DOHH2 (cell line): ENCODE measurements at regions not wholly inside any gene's neighbourhood (a gene's known extent, or its start where the extent isn't known, plus 50 kb on each side); places are given as distances from the start of the nearest gene placed in this dataset.

ENCODE experiments used
- H3F3A ChIP-seq: fragments of 200-600 bp; sonication (generic), shearing (Covaris generic); 2 replicates; pipeline ENCODE4 v1.6.0; 2016; ENCODE audit warnings: antibody characterized with exemption, mild to moderate bottlenecking; ENCODE audit not compliant: control insufficient read depth, insufficient read depth
- H3K27ac ChIP-seq: fragments of 200-600 bp; sonication (generic); 2 replicates; pipeline ENCODE4 v1.5.1; 2014; ENCODE audit warnings: low read depth, mild to moderate bottlenecking, low read length, moderate library complexity
- H3K27me3 ChIP-seq: fragments of 200-600 bp; sonication (generic); 2 replicates; pipeline ENCODE4 v1.6.1; 2014; ENCODE audit warnings: mild to moderate bottlenecking, low read length, mixed read lengths; ENCODE audit not compliant: control insufficient read depth
- H3K36me3 ChIP-seq: fragments of 200-600 bp; sonication (generic); 2 replicates; pipeline ENCODE4 v1.6.1; 2014; ENCODE audit warnings: mild to moderate bottlenecking, low read length, moderate library complexity, mixed read lengths; ENCODE audit not compliant: control insufficient read depth
- H3K4me1 ChIP-seq: fragments of 200-600 bp; sonication (generic); 2 replicates; pipeline ENCODE4 v1.6.1; 2014; ENCODE audit warnings: mild to moderate bottlenecking, low read length, mixed read lengths; ENCODE audit not compliant: control insufficient read depth
- H3K4me2 ChIP-seq: fragments of 200-600 bp; sonication (generic); 2 replicates; pipeline ENCODE4 v1.6.0; 2014; ENCODE audit warnings: mild to moderate bottlenecking, low read length, moderate library complexity
- H3K4me3 ChIP-seq: fragments of 200-600 bp; sonication (generic); 2 replicates; pipeline ENCODE4 v1.5.1; 2014; ENCODE audit warnings: mild to moderate bottlenecking, low read length, mixed read lengths
- H3K79me2 ChIP-seq: fragments of 200-600 bp; sonication (generic); 2 replicates; pipeline ENCODE4 v1.6.1; 2014; ENCODE audit warnings: mild to moderate bottlenecking, low read length, mixed read lengths; ENCODE audit not compliant: control insufficient read depth
- H3K9me2 ChIP-seq: fragments of 200-600 bp; sonication (generic); replicated peaks from 2 replicates; pipeline ENCODE4 v1.6.1; 2014; ENCODE audit warnings: mild to moderate bottlenecking, low read length, mixed read lengths; ENCODE audit not compliant: control insufficient read depth
- H3K9me3 ChIP-seq: fragments of 200-600 bp; sonication (generic); 2 replicates; pipeline ENCODE4 v1.6.1; 2014; ENCODE audit warnings: antibody characterized with exemption, low read length, mixed read lengths; ENCODE audit not compliant: control insufficient read depth, insufficient read depth
- H4K20me1 ChIP-seq: fragments of 200-600 bp; sonication (generic); 2 replicates; pipeline ENCODE4 v1.6.0; 2014; ENCODE audit warnings: low read depth, mild to moderate bottlenecking, antibody characterized with exemption, low read length, moderate library complexity; ENCODE audit not compliant: control insufficient read depth, insufficient read depth
- EZH2phosphoT487 ChIP-seq: fragments of 200-600 bp; sonication (generic); IDR thresholded peaks from 2 replicates; pipeline ENCODE4 v1.6.1; 2017; ENCODE audit warnings: borderline replicate concordance, mild to moderate bottlenecking, antibody characterized with exemption, low read length, moderate library complexity, mixed read lengths
- TF ChIP-seq, protein P1 (sequence below): fragments of 200-600 bp; sonication (generic); IDR thresholded peaks from one replicate; pipeline ENCODE4 v1.5.1; 2014; ENCODE audit warnings: antibody characterized with exemption, mild to moderate bottlenecking, low read depth, low read length; ENCODE audit not compliant: poor library complexity, severe bottlenecking

DNA sequence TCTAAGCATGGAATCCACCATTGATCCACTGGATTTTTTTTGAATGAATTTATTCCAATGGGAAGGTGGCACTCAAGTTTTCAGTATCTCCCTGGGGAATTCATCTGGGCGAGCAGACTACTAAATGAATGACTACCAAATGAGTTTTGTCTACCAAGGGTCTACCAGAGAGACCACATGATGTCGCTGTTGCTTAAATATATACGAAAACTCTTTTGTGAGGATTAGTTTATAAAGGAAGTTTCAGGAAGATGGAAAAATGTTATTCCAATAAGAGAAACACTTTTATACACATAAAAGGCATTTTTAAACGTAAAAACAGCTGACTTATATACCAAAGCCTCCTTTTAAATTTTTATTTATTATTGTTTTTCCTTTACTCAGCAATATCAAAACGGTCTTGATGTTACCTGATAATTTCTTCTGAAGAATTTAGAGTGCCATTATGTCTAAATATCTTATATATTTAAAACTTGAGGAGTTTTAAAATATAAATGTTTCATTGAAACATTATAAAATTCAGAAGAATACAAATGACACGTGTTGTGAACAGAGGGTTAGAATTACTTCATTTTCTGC, 139.7 kb downstream of the HRH4 start:
- Histone ChIP-seq H3K27me3 (no peaks in the 10 kb centered on the region; the same call in 1 of the 2 replicates), H3K9me3 (no peaks in the 10 kb centered on the region), H3K27ac (no peak overlapping the region), H3K9me2 (no peaks in the 10 kb centered on the region), H4K20me1 (no peaks in the 10 kb centered on the region), H3K4me1 (no peaks in the 10 kb centered on the region), H3K79me2 (no peaks in the 10 kb centered on the region), H3K4me2 (no peak overlapping the region), H3K36me3 (no peaks in the 10 kb centered on the region), H3F3A (no peaks in the 10 kb centered on the region), H3K4me3 (no peak overlapping the region)
- TF ChIP-seq EZH2phosphoT487, result no peak
- TF ChIP-seq, protein P1, sequence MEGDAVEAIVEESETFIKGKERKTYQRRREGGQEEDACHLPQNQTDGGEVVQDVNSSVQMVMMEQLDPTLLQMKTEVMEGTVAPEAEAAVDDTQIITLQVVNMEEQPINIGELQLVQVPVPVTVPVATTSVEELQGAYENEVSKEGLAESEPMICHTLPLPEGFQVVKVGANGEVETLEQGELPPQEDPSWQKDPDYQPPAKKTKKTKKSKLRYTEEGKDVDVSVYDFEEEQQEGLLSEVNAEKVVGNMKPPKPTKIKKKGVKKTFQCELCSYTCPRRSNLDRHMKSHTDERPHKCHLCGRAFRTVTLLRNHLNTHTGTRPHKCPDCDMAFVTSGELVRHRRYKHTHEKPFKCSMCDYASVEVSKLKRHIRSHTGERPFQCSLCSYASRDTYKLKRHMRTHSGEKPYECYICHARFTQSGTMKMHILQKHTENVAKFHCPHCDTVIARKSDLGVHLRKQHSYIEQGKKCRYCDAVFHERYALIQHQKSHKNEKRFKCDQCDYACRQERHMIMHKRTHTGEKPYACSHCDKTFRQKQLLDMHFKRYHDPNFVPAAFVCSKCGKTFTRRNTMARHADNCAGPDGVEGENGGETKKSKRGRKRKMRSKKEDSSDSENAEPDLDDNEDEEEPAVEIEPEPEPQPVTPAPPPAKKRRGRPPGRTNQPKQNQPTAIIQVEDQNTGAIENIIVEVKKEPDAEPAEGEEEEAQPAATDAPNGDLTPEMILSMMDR, result peak; percentile 77

DNA sequence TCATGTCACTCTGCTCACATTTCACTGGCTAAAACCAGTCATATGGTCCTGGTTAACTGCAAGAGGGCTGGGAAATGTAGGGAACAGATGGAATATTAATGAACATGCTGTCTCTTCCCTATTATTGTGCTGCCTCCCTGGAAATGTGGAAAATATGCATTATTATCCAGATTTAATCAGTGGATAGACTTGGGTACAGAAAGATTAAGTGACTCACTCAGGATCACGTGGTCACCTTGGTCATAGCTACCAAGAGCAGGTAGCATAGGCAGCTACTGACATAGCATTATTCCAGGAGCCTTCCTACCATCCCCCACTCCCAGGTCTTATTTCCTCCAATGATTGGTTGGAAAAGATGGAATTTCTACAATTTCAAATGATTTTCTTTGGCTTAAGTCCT, 141.1 kb downstream of the HRH4 start:
- no peaks in the 10 kb centered on the region for H4K20me1 ChIP-seq
- H3K36me3 ChIP-seq, result no peaks in the 10 kb centered on the region
- no peaks in the 10 kb centered on the region for H3K79me2 ChIP-seq
- H3F3A ChIP-seq, result no peaks in the 10 kb centered on the region
- H3K9me2 ChIP-seq, result no peaks in the 10 kb centered on the region
- no peak overlapping the region for H3K4me3 ChIP-seq
- TF ChIP-seq, protein P1, result no peak
- no peak for TF ChIP-seq EZH2phosphoT487
- H3K9me3 ChIP-seq, result no peaks in the 10 kb centered on the region
- H3K4me2 ChIP-seq, result no peak overlapping the region
- H3K4me1 ChIP-seq, result no peaks in the 10 kb centered on the region
- no peaks in the 10 kb centered on the region; the same call in 1 of the 2 replicates for H3K27me3 ChIP-seq
- no peak overlapping the region for H3K27ac ChIP-seq

DNA sequence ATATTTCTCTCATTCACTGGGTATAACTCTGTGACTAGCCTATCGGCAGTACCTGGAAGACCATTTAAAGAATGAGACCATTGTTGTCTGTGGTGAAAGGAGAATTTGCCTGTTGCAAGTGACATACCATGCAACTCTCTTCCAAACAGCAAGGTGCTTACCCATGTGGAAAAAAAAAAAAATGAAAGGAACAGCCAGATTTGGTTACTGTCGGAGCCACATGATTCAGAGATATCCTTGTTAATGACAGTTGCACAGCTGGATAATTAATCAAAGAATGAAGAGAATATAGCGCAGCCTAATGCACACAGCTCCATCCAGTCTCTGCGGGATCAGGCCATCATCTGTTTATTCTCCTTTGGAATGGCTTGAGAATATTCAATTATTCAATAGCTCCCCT, 141.8 kb downstream of the HRH4 start:
- no peaks in the 10 kb centered on the region for H3K9me2 ChIP-seq
- H3K27ac ChIP-seq, result no peak overlapping the region
- no peaks in the 10 kb centered on the region for H3K36me3 ChIP-seq
- no peaks in the 10 kb centered on the region for H3K79me2 ChIP-seq
- no peak for TF ChIP-seq EZH2phosphoT487
- H3K27me3 ChIP-seq, result no peaks in the 10 kb centered on the region; the same call in 1 of the 2 replicates
- no peaks in the 10 kb centered on the region for H4K20me1 ChIP-seq
- H3K4me1 ChIP-seq, result no peaks in the 10 kb centered on the region
- H3K4me2 ChIP-seq, result no peak overlapping the region
- no peaks in the 10 kb centered on the region for H3F3A ChIP-seq
- H3K9me3 ChIP-seq, result no peaks in the 10 kb centered on the region
- no peak overlapping the region for H3K4me3 ChIP-seq

DNA sequence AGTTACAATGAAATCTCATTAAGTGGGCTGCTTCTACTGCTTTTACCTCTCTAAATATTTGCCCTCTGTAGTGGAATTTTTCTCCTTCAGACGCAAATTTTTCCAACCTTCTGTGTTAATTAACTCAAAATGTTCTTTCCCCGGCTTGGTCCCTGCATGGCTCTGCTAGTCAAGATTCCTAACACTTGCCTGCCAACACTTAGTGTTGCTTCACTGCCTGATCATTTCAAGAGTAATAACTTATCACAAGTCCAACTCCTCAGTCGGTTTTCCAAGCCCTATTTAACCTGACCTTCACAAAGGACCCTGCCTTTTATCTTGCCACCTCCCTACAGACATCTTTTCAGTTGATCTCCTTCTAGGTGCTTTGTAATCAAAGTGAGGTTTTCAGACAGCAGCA, 142.7 kb downstream of the HRH4 start:
- no peaks in the 10 kb centered on the region for H3K4me1 ChIP-seq
- TF ChIP-seq, protein P1, result no peak
- TF ChIP-seq EZH2phosphoT487, result no peak
- H3K79me2 ChIP-seq, result no peaks in the 10 kb centered on the region
- no peaks in the 10 kb centered on the region for H4K20me1 ChIP-seq
- no peaks in the 10 kb centered on the region for H3K9me3 ChIP-seq
- no peaks in the 10 kb centered on the region for H3F3A ChIP-seq
- no peaks in the 10 kb centered on the region; the same call in 1 of the 2 replicates for H3K27me3 ChIP-seq
- no peak overlapping the region for H3K27ac ChIP-seq
- H3K4me2 ChIP-seq, result no peak overlapping the region
- H3K4me3 ChIP-seq, result no peak overlapping the region
- no peaks in the 10 kb centered on the region for H3K9me2 ChIP-seq
- H3K36me3 ChIP-seq, result no peaks in the 10 kb centered on the region
